Gastroesophageal sphincter (tissue), 3 donors: ENCODE measurements at regions not wholly inside any gene's neighbourhood (a gene's known extent, or its start where the extent isn't known, plus 50 kb on each side); places are given as distances from the start of the nearest gene placed in this dataset.

Source experiments
- EP300 ChIP-seq: sonication (generic); formaldehyde crosslinking; IDR thresholded peaks from one replicate; pipeline ENCODE4 v1.6.1; 2017; ENCODE audit warnings: antibody characterized with exemption, mild to moderate bottlenecking
- POLR2A ChIP-seq, 2 donors: fragments of 450-650 bp; IDR thresholded peaks; one replicate each; pipeline ENCODE4 v1.6.1; 2017; ENCODE audit warnings: antibody characterized with exemption in 2 of 2, mild to moderate bottlenecking in 2 of 2, moderate library complexity in 1 of 2
- POLR2AphosphoS5 ChIP-seq: sonication (generic); formaldehyde crosslinking; IDR thresholded peaks from one replicate; pipeline ENCODE4 v1.6.1; 2017; ENCODE audit warnings: antibody characterized with exemption
- TF ChIP-seq, protein P1 (sequence below), 4 experiments: fragments of 200-600 bp in 2 of 4; fragments of 450-650 bp in 2 of 4; sonication (generic) in 1 of 4; IDR thresholded peaks; one replicate each; pipeline ENCODE4 v1.5.1; 2017 to 2019; ENCODE audit warnings: antibody characterized with exemption in 4 of 4, mild to moderate bottlenecking in 2 of 4, moderate library complexity in 2 of 4

GRCh38 chr11:70815485-70815832 is 417.1 kb downstream of the CTTN start:
- TF ChIP-seq EP300 (no peak), POLR2A (IDR thresholded peaks at IDR 0.05) (no peak), POLR2AphosphoS5 (no peak)
- TF ChIP-seq, protein P1, sequence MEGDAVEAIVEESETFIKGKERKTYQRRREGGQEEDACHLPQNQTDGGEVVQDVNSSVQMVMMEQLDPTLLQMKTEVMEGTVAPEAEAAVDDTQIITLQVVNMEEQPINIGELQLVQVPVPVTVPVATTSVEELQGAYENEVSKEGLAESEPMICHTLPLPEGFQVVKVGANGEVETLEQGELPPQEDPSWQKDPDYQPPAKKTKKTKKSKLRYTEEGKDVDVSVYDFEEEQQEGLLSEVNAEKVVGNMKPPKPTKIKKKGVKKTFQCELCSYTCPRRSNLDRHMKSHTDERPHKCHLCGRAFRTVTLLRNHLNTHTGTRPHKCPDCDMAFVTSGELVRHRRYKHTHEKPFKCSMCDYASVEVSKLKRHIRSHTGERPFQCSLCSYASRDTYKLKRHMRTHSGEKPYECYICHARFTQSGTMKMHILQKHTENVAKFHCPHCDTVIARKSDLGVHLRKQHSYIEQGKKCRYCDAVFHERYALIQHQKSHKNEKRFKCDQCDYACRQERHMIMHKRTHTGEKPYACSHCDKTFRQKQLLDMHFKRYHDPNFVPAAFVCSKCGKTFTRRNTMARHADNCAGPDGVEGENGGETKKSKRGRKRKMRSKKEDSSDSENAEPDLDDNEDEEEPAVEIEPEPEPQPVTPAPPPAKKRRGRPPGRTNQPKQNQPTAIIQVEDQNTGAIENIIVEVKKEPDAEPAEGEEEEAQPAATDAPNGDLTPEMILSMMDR (IDR thresholded peaks at IDR 0.05) = no peak
